ENCODE measurements at regions not wholly inside any gene's neighbourhood (a gene's known extent, or its start where the extent isn't known, plus 50 kb on each side); places are given as distances from the start of the nearest gene placed in this dataset.

GRCh38 chr15:70268698-70269251 lies 171.1 kb upstream of the TLE3 start:
- TF ChIP-seq POLR2A (IDR thresholded peaks at IDR 0.05) (no peak), CTCF (IDR thresholded peaks at IDR 0.05) (no peak)
